Left renal cortex interstitium (tissue), 4 donors: ENCODE measurements at regions not wholly inside any gene's neighbourhood (a gene's known extent, or its start where the extent isn't known, plus 50 kb on each side); places are given as distances from the start of the nearest gene placed in this dataset.
"Not testable (repeated sequence)": the region's sequence is repeated elsewhere in the genome, so short reads cannot be mapped to it uniquely, and the experiment has no call there.

Experiments
- DNase-seq, 4 donors: peaks; one replicate each; pipeline ENCODE4 v3.0.0-alpha.2; 2013; ENCODE audit warnings: low read depth in 4 of 4, low spot score in 2 of 4, missing footprints in 1 of 4

DNA sequence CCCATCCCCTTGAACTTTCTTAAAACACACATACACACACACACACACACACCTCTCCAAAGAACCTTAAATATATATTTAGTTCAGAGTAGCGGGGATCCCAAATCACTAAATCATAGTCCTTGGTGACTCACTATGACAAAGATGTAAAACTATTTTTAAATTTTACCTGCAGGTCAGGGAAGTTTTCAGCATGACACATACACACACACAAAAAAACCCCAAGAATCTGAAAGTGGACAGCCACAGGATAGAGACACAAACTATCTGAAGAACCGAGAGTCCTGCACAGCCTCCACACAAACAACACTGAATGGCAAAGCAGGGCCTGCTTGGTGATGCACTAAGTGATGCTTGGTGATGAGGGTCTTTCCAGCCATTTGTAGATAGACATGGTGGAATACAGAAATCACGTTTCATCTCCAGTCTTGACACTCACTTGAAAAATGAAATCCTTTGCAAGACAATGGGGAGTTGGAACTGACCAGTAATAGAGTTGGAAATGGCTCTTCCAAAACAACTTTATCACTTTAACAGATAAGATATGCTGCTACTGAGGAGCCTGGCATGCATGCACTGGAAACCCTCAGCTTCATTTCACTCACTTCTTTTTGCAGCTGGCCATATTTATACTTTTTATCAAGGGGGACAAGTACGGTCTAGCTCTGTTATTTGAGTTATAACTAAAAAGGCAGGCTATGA is 307.3 kb downstream of the RAPGEF2 start:
- DNase-seq: no peak

DNA sequence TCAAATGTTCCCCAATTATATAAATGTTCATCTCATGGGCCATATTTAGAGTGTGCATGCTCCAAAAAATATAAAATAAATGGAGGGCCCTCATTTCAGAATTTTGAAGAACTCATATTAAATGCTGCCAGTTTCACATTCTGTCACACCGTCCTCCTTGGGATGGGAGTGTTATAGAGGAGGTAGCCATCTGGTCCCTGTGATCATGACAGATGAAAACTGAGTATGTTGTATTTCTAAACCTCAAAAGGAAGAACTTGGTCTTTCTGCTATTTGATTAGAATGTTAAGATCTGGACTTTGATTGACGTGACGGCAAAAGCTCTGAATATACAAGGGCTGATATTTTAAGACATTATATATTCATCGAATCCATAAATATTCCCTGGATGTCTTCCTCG is 308.0 kb downstream of the RAPGEF2 start:
- no peak for DNase-seq

- DNase-seq: no peak
These were observed 310.5 kb downstream of the RAPGEF2 start for GRCh38 chr4:159413306-159413943.

- no peak for DNase-seq
These were observed 311.4 kb downstream of the RAPGEF2 start for GRCh38 chr4:159414305-159414704.

DNA sequence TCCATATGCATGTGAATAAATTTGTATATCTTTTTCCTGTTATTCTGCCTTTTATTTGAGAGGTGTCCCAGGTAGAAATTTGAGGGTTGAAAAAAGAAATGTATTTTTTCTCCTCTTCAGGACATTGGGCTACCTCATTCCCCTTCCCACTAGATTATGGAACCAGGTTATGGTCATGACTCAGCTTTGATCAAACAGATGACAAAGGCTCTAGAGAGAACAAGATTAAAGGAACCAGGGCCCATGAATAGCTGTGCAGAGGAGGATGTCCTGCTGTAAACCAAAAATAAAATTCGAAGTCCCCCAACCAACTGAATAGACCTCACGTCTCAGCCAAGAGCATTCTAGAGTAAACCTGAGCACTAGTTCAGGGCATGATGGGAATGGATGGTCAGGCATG is 313.2 kb downstream of the RAPGEF2 start:
- DNase-seq: no peak

DNA sequence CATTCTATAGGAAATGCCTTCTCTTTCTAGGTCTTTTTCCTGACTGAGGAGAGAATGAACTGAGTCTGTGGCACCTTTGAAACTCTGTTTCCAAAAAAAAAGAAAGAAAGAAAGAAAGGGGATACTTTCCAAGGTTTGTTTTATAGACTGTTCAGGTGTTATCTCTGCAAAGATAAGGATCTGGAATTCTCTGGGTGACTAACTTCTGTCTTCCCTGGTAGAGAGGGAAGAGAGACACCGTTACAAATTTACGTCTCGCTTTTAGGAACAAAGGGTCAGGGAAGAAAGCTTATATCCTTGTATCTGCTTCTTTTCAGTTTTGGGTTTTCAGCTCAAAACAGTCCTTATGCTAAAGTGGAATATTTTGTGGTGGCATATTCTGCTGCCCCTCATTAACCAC is 314.1 kb downstream of the RAPGEF2 start:
- no peak for DNase-seq

DNA sequence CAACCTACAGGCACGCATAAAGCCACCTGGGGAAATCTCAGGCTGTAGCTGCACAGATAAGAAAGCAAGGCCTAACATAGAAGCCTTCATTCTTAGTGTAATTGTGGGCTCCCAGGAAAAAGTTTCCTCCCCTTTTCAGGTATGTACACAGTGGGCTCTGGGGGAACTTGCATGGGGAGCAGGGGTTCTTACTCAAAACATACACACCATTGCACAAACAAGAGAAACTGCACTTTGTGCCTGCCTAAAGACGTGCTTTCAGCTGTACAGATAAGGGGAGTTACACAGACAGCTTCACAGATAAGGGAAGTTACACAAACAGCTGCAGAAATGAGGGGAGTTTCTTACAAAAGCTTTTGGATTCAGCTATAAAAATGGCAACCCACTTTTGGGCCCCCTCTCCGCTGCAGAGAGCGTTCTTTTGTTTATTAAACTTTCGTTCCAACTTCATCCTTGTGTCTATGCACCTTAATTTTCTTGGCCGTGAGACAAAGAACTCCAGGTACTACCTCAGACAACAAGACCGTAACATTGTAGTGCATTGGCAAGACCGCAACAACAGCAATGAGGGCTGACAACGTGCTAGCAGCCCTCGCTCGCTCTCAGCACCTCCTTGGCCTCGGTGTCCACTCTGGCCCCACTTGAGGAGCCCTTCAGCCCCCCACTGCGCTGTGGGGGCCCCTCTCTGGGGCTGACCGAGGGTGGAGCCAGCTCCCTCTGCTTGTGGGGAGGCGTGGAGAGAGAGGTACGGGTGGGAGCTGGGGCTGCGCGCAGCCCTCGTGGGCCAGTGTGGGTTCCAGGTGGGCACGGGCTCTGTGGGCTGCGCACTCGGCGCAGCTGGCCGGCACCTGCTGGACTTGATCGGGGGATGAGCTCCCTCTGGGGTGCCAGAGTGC is 317.5 kb downstream of the RAPGEF2 start:
- DNase-seq: no peak

DNA sequence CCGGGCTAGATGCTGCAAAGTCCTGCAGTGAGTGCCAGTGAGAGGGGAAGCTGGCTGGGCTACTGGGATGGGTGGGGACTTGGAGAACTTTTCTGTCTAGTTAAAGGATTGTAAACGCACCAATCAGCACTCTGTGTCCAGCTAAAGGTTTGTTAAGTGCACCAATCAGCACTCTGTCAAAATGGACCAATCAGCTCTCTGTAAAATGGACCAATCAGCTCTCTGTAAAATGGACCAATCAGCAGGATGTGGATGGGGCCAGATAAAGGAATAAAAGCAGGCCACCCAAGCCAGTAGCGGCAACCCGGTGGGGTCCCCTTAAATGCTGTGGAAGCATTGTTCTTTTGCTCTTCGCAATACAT is 318.2 kb downstream of the RAPGEF2 start:
- DNase-seq: not testable (repeated sequence)

- DNase-seq: no peak
These were observed 319.1 kb downstream of the RAPGEF2 start for GRCh38 chr4:159422019-159422418.

DNA sequence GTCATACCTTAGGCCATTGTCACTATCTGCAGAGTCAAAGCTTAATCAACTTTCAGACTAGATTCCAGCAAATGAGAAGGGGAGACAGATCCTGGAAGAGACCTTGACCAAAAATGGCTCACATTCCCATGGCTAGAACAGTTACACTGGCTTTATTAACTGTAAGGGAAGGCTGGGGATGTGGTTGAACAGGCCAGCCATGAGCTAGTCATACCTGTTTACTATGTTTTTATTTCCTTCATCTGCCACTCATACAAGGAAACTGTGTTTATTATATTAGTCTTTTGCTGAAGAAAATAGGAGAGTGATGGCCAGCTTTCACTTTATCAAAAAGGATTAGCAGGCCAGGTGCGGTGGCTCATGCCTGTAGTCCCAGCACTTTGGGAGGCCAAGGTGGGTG is 319.7 kb downstream of the RAPGEF2 start:
- DNase-seq: no peak

DNA sequence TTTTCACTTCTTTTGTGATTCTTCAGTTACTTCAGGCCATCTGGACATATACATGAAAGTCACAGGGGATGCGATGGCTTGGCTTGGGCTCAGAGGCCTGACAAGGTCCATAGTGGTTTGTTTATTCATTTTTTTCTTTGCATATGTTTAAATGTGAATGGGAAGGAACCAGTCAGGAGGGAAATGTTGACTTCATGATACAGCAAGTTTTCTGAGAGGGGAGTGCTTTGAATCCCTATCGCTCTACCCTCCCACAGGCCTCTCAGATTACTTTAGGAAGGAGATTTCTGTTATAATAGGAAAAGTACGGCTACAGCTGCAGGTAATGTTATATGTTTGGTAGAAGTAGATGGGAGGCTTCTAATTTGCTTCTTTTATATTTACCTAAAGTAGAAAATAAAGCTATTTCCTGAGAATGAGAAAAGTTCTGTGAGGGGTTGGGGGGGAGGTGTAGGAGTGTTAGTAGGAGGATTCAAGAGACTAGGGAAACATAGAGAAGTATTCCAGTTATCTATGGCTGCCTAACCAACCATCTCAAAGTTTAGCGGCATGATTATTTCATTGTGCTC is 322.9 kb downstream of the RAPGEF2 start:
- DNase-seq: no peak

- DNase-seq: no peak
These were observed 325.4 kb downstream of the RAPGEF2 start for GRCh38 chr4:159428293-159428692.

- no peak for DNase-seq
These were observed 326.3 kb downstream of the RAPGEF2 start for GRCh38 chr4:159428975-159429692.

DNA sequence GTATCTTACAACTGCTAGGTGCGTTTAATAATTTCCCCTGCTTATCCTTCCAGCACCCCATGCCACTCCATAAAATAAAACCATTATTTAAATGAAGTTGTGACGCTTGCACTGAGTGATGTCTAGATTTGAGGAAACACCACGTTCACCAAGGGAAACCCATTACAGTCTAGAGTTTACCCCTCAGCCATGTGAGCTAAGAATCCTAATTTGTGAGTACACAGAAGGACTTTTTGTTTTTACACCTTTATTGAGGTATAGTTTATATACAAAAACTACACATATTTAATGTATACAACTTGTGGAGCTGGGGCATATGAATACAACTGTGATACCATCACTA is 326.8 kb downstream of the RAPGEF2 start:
- no peak for DNase-seq

GRCh38 chr4:159430896-159431295 is 328.0 kb downstream of the RAPGEF2 start:
- DNase-seq: no peak

- DNase-seq: no peak
These were observed 329.6 kb downstream of the RAPGEF2 start for GRCh38 chr4:159432436-159432835.

DNA sequence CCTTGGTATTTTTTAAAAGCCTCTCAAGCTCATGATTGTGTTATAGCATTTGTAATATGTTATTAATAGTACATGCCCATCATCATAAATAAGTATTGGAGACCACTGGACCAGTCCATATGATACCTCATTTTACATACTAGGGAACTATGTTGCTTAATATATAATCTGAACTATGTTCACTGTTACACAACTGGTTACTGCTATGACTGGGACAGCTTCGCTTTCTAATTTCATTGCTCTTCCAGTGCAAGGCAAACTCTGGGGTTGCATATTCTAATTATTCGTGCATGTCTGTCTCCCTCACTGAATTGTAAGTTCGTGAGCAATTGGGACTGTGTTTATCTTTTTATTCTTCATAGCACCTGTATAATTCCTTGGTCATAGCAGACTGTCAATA is 330.5 kb downstream of the RAPGEF2 start:
- no peak for DNase-seq

- no peak for DNase-seq
These were observed 331.4 kb downstream of the RAPGEF2 start for GRCh38 chr4:159434114-159434870.

DNA sequence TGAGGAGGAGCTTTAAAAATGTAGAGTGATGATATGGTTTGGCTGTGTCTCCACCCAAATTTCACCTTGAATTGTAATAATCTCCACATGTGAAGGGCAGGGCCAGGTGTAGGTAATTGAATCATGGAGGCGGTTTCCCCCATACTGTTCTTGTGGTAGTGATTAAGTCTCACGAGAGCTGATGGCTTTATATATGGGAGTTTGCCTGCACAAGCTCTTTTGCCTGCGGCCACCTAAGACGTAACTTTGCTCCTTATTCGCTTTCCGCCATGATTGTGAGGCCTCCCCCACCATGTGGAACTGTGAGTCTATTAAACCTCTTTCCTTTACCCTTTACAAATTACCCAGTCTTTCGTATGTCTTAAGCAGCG is 332.0 kb downstream of the RAPGEF2 start:
- DNase-seq: no peak

DNA sequence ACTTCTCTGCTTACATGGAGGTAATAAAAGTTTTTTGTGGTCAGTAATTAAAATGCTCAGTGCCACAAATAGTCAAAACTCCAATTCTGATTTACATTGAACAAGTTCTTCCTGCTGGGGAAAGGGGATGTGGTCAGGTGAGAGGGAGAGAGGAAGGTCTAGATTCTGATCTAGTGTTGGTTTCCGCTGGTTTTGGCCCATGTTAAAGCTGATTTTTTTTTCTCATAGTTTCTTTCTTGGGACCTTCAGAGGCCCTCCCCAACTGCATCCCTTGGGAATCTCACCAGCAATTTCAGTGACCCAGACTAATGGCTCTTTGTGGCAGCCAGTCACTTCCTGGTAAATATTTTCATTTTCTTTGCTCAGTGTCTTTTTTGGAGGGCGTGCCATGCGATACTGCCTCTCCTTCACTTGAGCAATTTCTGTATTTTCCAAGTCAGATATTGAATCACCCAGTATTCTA is 332.7 kb downstream of the RAPGEF2 start:
- DNase-seq: no peak
